ENCODE measurements at regions not wholly inside any gene's neighbourhood (a gene's known extent, or its start where the extent isn't known, plus 50 kb on each side); places are given as distances from the start of the nearest gene placed in this dataset.

DNA sequence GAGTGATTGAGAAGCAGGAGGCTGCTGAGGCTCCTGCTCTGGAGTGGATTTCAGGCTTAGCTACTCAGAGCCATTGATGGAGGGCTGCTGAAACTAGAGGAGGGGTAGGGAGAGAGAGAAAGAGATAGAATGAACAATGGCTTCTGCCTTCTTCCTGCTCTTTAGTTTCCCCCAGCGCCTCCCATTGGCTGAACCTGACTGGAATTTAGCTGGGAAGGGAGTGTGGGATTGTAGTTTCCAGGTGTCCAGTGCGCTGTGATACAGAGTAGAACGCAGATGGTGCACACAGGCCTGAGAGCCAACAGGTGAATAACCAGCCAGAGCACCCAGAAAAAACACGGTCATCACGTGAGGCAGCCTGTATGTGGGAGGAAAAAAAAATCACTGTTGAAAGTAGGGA, 140.1 kb downstream of the IL20RB start:
- ChIA-PET CTCF (no interaction called here), POLR2A (no interaction called here)
- TF ChIP-seq BHLHE40 (IDR thresholded peaks at IDR 0.05; ENCODE audit: borderline replicate concordance): no peak
- no peak for TF ChIP-seq HDGF (IDR thresholded peaks at IDR 0.05; ENCODE audit: borderline replicate concordance)
- no peak for TF ChIP-seq SUZ12 (IDR thresholded peaks at IDR 0.05)
- TF ChIP-seq NFRKB (IDR thresholded peaks at IDR 0.05): no peak
- TF ChIP-seq L3MBTL2 (conservative IDR thresholded peaks at IDR 0.05): no peak
- no peak for TF ChIP-seq TARDBP (IDR thresholded peaks at IDR 0.05)
- TF ChIP-seq, protein P1, sequence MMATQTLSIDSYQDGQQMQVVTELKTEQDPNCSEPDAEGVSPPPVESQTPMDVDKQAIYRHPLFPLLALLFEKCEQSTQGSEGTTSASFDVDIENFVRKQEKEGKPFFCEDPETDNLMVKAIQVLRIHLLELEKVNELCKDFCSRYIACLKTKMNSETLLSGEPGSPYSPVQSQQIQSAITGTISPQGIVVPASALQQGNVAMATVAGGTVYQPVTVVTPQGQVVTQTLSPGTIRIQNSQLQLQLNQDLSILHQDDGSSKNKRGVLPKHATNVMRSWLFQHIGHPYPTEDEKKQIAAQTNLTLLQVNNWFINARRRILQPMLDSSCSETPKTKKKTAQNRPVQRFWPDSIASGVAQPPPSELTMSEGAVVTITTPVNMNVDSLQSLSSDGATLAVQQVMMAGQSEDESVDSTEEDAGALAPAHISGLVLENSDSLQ (IDR thresholded peaks at IDR 0.05): no peak
- no peak for TF ChIP-seq FOXK2 (IDR thresholded peaks at IDR 0.05)
- no peak for TF ChIP-seq ZNF384 (IDR thresholded peaks at IDR 0.05)
- TF ChIP-seq LEF1 (IDR thresholded peaks at IDR 0.05; ENCODE audit: borderline replicate concordance): no peak
- TF ChIP-seq FOXM1 (IDR thresholded peaks at IDR 0.05; ENCODE audit: borderline replicate concordance): no peak
- TF ChIP-seq CTBP1 (IDR thresholded peaks at IDR 0.05; ENCODE audit: borderline replicate concordance): no peak
- no peak for TF ChIP-seq SP1 (IDR thresholded peaks at IDR 0.05)
- no peak for TF ChIP-seq ELF4 (IDR thresholded peaks at IDR 0.05)
- DNase-seq (ENCODE audit: extremely low spot score): no peak

DNA sequence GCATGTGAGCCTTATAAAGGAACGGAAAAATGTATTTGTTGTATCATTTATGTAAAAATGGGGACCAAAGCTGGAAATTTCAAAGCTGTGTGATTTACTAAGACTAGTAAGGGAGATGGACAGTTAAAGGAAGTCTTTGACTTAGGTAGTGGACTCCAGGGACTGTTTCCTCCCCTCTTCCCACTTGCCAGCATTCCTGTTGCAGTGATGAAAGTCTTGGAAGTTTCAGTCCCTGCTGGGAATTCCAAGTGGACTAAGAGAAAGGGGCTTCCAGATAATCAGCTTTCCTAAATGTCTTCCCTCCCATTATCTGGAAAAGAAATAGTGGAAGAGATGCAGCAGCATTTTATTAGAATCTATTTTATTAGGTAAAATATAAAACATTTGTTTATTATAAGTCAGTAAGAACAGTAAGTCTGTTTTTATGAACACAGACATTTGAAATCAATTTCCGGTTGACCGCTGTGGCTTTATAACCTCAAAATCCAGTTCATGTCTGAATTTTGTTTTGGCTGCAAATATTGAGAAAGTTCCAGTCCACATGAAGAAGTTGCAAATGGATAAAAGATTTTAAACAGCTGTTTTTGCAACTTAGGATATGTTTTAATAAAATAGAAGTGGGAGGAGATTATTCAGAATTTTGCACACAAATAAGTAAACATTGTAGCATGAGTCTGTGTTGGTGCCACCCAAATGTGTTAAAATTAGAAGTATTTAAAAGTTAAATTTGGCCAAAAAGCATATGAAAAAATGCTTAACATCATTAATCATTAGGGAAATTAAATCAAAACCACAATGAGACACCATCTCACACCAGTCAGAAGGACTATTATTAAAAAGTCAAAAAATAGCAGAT, 141.8 kb downstream of the IL20RB start:
- no peak for DNase-seq (ENCODE audit: extremely low spot score)
- no peak for TF ChIP-seq LEF1 (IDR thresholded peaks at IDR 0.05; ENCODE audit: borderline replicate concordance)
- TF ChIP-seq, protein P1 (IDR thresholded peaks at IDR 0.05): no peak
- no peak for TF ChIP-seq NFRKB (IDR thresholded peaks at IDR 0.05)
- no peak for TF ChIP-seq ARNT (IDR thresholded peaks at IDR 0.05)
- no peak for TF ChIP-seq SUZ12 (IDR thresholded peaks at IDR 0.05)
- TF ChIP-seq CTBP1 (IDR thresholded peaks at IDR 0.05; ENCODE audit: borderline replicate concordance): no peak
- TF ChIP-seq HDGF (IDR thresholded peaks at IDR 0.05; ENCODE audit: borderline replicate concordance): no peak
- TF ChIP-seq FOXK2 (IDR thresholded peaks at IDR 0.05): no peak
- no peak for TF ChIP-seq BHLHE40 (IDR thresholded peaks at IDR 0.05; ENCODE audit: borderline replicate concordance)
- TF ChIP-seq ZNF384 (IDR thresholded peaks at IDR 0.05): no peak
- no peak for TF ChIP-seq FOXM1 (IDR thresholded peaks at IDR 0.05; ENCODE audit: borderline replicate concordance)
- POLR2A ChIA-PET: no interaction called here
- CTCF ChIA-PET: no interaction called here

GRCh38 chr3:137100326-137100725, 142.5 kb downstream of the IL20RB start:
- TF ChIP-seq ZNF384 (IDR thresholded peaks at IDR 0.05) (no peak), CTBP1 (IDR thresholded peaks at IDR 0.05; ENCODE audit: borderline replicate concordance) (no peak), FOXM1 (IDR thresholded peaks at IDR 0.05; ENCODE audit: borderline replicate concordance) (no peak), SP1 (IDR thresholded peaks at IDR 0.05) (no peak), ELF4 (IDR thresholded peaks at IDR 0.05) (no peak), LEF1 (IDR thresholded peaks at IDR 0.05; ENCODE audit: borderline replicate concordance) (no peak), SUZ12 (IDR thresholded peaks at IDR 0.05) (no peak), L3MBTL2 (conservative IDR thresholded peaks at IDR 0.05) (no peak), FOXK2 (IDR thresholded peaks at IDR 0.05) (no peak), HDGF (IDR thresholded peaks at IDR 0.05; ENCODE audit: borderline replicate concordance) (no peak), BHLHE40 (IDR thresholded peaks at IDR 0.05; ENCODE audit: borderline replicate concordance) (no peak), FOXA1 (IDR thresholded peaks at IDR 0.05) (no peak)
- CTCF ChIA-PET: interaction anchor here (2.5 kb wide), 1 partner anchor 10 kb away, joined by 9 read pairs; no protein-coding TSS in a partner anchor

DNA sequence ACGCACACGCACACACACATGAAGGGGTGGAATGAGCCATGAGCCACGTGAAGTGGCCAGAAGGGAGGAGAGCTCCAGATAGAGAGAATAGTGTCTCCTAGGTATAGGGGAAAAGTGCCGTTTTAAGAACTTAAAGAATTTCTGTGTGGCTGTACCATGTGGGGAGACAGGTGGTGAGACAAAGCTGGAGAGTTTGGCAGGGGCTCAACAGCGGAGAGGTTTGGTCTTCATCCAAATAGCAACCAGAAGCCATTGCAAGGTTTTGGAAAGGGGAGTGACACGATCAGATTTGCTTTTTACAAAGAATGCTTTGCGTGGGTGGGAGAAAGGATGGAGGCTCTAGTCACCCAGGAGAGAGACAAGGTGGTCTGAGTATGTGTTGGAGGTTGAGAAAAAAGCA, 146.0 kb downstream of the IL20RB start:
- CTCF ChIA-PET: no interaction called here

More at GRCh38 chr3:137100326-137100725, 142.5 kb downstream of the IL20RB start:
- DNase-seq (ENCODE audit: extremely low spot score): no peak
- POLR2A ChIA-PET: no interaction called here

DNA sequence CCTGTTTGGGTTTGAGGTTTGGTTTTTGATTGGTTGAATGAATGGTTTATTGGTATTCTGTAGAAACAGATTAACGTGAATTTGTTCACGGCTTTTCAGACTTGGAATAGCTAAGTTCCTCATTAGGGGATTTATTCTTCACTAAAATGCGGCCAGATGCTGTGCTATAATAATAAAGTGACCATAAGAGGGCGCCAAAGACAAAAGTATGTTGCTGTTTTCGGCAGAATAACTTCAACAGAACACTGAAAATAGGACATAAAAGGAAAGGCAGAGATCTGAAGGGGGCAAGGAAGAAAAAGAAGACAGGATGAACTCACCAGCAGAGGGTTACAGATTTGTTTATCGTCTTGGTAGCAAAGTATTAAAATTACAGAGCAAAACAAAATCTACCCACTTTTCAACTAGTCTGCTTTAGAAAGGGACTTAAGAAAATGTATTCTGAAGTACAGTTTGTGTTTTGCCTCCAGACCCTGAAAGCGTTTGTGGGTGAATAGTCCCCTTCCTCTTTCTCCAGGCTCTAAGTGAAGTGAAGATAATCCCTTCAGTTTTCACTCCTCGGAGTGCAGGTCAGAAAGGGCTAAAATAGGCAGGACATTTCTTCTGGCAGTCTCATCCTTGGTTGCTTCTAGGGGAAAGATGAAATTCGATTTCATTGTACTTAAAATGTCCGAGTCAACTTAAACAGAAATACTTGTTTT, 147.6 kb downstream of the IL20RB start:
- CTCF ChIA-PET: interaction anchor here (0.7 to 1.4 kb wide), 3 partner anchors 76 to 688 kb away, joined by 3 to 4 read pairs (median 4); no protein-coding TSS in a partner anchor

More for the DNA sequence above, 146.0 kb downstream of the IL20RB start:
- DNase-seq (ENCODE audit: extremely low spot score): no peak
- TF ChIP-seq, protein P1 (IDR thresholded peaks at IDR 0.05): no peak
- no peak for TF ChIP-seq ELF4 (IDR thresholded peaks at IDR 0.05)
- TF ChIP-seq CTBP1 (IDR thresholded peaks at IDR 0.05; ENCODE audit: borderline replicate concordance): no peak
- no peak for TF ChIP-seq LEF1 (IDR thresholded peaks at IDR 0.05; ENCODE audit: borderline replicate concordance)
- TF ChIP-seq L3MBTL2 (conservative IDR thresholded peaks at IDR 0.05): no peak
- no peak for TF ChIP-seq ZNF384 (IDR thresholded peaks at IDR 0.05)
- no peak for TF ChIP-seq NFRKB (IDR thresholded peaks at IDR 0.05)
- TF ChIP-seq SUZ12 (IDR thresholded peaks at IDR 0.05): no peak
- TF ChIP-seq FOXA1 (IDR thresholded peaks at IDR 0.05): no peak
- TF ChIP-seq SP1 (IDR thresholded peaks at IDR 0.05): no peak
- no peak for TF ChIP-seq ARNT (IDR thresholded peaks at IDR 0.05)
- POLR2A ChIA-PET: no interaction called here

More for the DNA sequence above, 147.6 kb downstream of the IL20RB start:
- no peak for TF ChIP-seq FOXA1 (IDR thresholded peaks at IDR 0.05)
- no peak for TF ChIP-seq SUZ12 (IDR thresholded peaks at IDR 0.05)
- no peak for TF ChIP-seq ARNT (IDR thresholded peaks at IDR 0.05)
- DNase-seq (ENCODE audit: extremely low spot score): peak; percentile 51
- POLR2A ChIA-PET: no interaction called here

Measured in HEK293T (cell line).